ENCODE measurements at regions not wholly inside any gene's neighbourhood (a gene's known extent, or its start where the extent isn't known, plus 50 kb on each side); places are given as distances from the start of the nearest gene placed in this dataset.
"Not testable (repeated sequence)": the region's sequence is repeated elsewhere in the genome, so short reads cannot be mapped to it uniquely, and the experiment has no call there.

- TF ChIP-seq CTCF (IDR thresholded peaks at IDR 0.05; ENCODE audit: poor library complexity, severe bottlenecking), result no peak
- Histone ChIP-seq H3K4me1 (ENCODE audit: insufficient read depth, poor library complexity, severe bottlenecking) (no peaks in the 10 kb centered on the region), H3K4me3 (ENCODE audit: severe bottlenecking) (no peak overlapping the region), H3K27ac (ENCODE audit: poor library complexity, severe bottlenecking) (no peak overlapping the region), H3K27me3 (ENCODE audit: insufficient read depth, poor library complexity, severe bottlenecking) (no peaks in the 10 kb centered on the region), H3K36me3 (ENCODE audit: low read depth) (no peaks in the 10 kb centered on the region), H3K9me3 (ENCODE audit: severe bottlenecking) (no peaks in the 10 kb centered on the region)
- DNase-seq (ENCODE audit: low spot score), result no peak
- no peak for ATAC-seq (ENCODE audit: low read depth)
Observed at GRCh38 chr18:64752707-64753106, 603.8 kb upstream of the LINC00305 start.

- H3K27ac ChIP-seq (ENCODE audit: poor library complexity, severe bottlenecking), result no peak overlapping the region
- no peaks in the 10 kb centered on the region for H3K36me3 ChIP-seq (ENCODE audit: low read depth)
- TF ChIP-seq CTCF (IDR thresholded peaks at IDR 0.05; ENCODE audit: poor library complexity, severe bottlenecking), result no peak
- H3K4me1 ChIP-seq (ENCODE audit: insufficient read depth, poor library complexity, severe bottlenecking), result no peaks in the 10 kb centered on the region
- H3K4me3 ChIP-seq (ENCODE audit: severe bottlenecking), result no peak overlapping the region
- ATAC-seq (ENCODE audit: low read depth), result no peak
- no peaks in the 10 kb centered on the region for H3K9me3 ChIP-seq (ENCODE audit: severe bottlenecking)
- no peak for DNase-seq (ENCODE audit: low spot score)
- H3K27me3 ChIP-seq (ENCODE audit: insufficient read depth, poor library complexity, severe bottlenecking), result no peaks in the 10 kb centered on the region
Observed at GRCh38 chr18:64749884-64750283, 601.0 kb upstream of the LINC00305 start.

- DNase-seq (ENCODE audit: low spot score) (no peak), ATAC-seq (ENCODE audit: low read depth) (no peak)
- Histone ChIP-seq H3K9me3 (ENCODE audit: severe bottlenecking) (no peaks in the 10 kb centered on the region), H3K27ac (ENCODE audit: poor library complexity, severe bottlenecking) (no peak overlapping the region), H3K27me3 (ENCODE audit: insufficient read depth, poor library complexity, severe bottlenecking) (no peaks in the 10 kb centered on the region), H3K4me3 (ENCODE audit: severe bottlenecking) (no peak overlapping the region), H3K4me1 (ENCODE audit: insufficient read depth, poor library complexity, severe bottlenecking) (no peaks in the 10 kb centered on the region), H3K36me3 (ENCODE audit: low read depth) (no peaks in the 10 kb centered on the region)
- TF ChIP-seq CTCF (IDR thresholded peaks at IDR 0.05; ENCODE audit: poor library complexity, severe bottlenecking), result no peak
Observed at GRCh38 chr18:64747803-64748202, 598.9 kb upstream of the LINC00305 start.

GRCh38 chr18:64742898-64743297, 594.0 kb upstream of the LINC00305 start:
- no peak for TF ChIP-seq CTCF (IDR thresholded peaks at IDR 0.05; ENCODE audit: poor library complexity, severe bottlenecking)
- Histone ChIP-seq H3K4me1 (ENCODE audit: insufficient read depth, poor library complexity, severe bottlenecking) (no peaks in the 10 kb centered on the region), H3K9me3 (ENCODE audit: severe bottlenecking) (no peaks in the 10 kb centered on the region), H3K36me3 (ENCODE audit: low read depth) (no peaks in the 10 kb centered on the region), H3K4me3 (ENCODE audit: severe bottlenecking) (no peak overlapping the region), H3K27ac (ENCODE audit: poor library complexity, severe bottlenecking) (no peak overlapping the region), H3K27me3 (ENCODE audit: insufficient read depth, poor library complexity, severe bottlenecking) (no peaks in the 10 kb centered on the region)
- ATAC-seq (ENCODE audit: low read depth), result no peak
- DNase-seq (ENCODE audit: low spot score), result no peak

- TF ChIP-seq CTCF (IDR thresholded peaks at IDR 0.05; ENCODE audit: poor library complexity, severe bottlenecking), result no peak
- ATAC-seq (ENCODE audit: low read depth) (no peak), DNase-seq (ENCODE audit: low spot score) (no peak)
Observed at GRCh38 chr18:64734063-64734462, 585.2 kb upstream of the LINC00305 start.

GRCh38 chr18:64725657-64726056, 576.8 kb upstream of the LINC00305 start:
- not testable (repeated sequence) for H3K27ac ChIP-seq (ENCODE audit: poor library complexity, severe bottlenecking); H3K4me3 ChIP-seq (ENCODE audit: severe bottlenecking); ATAC-seq (ENCODE audit: low read depth); H3K4me1 ChIP-seq (ENCODE audit: insufficient read depth, poor library complexity, severe bottlenecking); H3K36me3 ChIP-seq (ENCODE audit: low read depth); H3K27me3 ChIP-seq (ENCODE audit: insufficient read depth, poor library complexity, severe bottlenecking); H3K9me3 ChIP-seq (ENCODE audit: severe bottlenecking); DNase-seq (ENCODE audit: low spot score)

More at GRCh38 chr18:64734063-64734462, 585.2 kb upstream of the LINC00305 start:
- Histone ChIP-seq H3K4me1 (ENCODE audit: insufficient read depth, poor library complexity, severe bottlenecking) (no peaks in the 10 kb centered on the region), H3K4me3 (ENCODE audit: severe bottlenecking) (no peak overlapping the region), H3K27me3 (ENCODE audit: insufficient read depth, poor library complexity, severe bottlenecking) (no peaks in the 10 kb centered on the region), H3K27ac (ENCODE audit: poor library complexity, severe bottlenecking) (no peak overlapping the region), H3K9me3 (ENCODE audit: severe bottlenecking) (no peaks in the 10 kb centered on the region), H3K36me3 (ENCODE audit: low read depth) (no peaks in the 10 kb centered on the region)

Measured in RWPE2 (cell line).